IPS DF 4.7 (cell line): ENCODE measurements at regions not wholly inside any gene's neighbourhood (a gene's known extent, or its start where the extent isn't known, plus 50 kb on each side); places are given as distances from the start of the nearest gene placed in this dataset.
"Not testable (repeated sequence)": the region's sequence is repeated elsewhere in the genome, so short reads cannot be mapped to it uniquely, and the experiment has no call there.

ENCODE experiments used
- DNase-seq: peaks from one replicate; pipeline ENCODE4 v3.0.0-alpha.2; 2013; ENCODE audit warnings: low spot score; ENCODE audit errors: extremely low read depth

DNA sequence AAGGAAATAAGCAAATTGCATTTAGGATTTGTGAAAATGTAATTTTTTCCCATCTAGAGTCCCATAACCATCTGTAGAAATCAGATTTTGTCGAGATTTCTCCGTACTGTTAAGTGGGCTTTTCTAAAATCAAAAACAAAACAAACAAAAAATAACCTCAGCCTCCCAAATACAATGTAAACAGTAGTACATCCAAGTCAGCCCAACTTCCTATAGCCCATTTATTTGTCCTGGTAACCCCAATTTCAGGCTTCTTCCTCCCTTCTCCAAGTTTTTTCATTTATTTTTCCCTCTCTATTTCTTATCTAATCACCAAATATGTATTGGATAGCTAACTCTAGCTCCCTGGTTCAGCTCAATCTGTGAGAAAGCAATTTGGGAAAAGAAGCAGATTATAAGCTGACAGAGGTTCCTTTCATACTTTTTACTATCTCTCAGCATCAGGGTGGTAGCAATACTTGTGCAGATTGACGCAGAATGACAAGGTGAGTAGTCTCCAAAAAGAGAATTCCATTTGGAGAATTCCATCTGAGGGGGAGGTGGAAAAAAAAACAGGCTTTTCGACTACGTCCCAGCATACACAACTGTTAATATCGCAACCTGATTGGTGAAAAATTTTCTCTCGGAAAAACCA is 132.6 kb upstream of the BTN3A2 start:
- no peak for DNase-seq

DNA sequence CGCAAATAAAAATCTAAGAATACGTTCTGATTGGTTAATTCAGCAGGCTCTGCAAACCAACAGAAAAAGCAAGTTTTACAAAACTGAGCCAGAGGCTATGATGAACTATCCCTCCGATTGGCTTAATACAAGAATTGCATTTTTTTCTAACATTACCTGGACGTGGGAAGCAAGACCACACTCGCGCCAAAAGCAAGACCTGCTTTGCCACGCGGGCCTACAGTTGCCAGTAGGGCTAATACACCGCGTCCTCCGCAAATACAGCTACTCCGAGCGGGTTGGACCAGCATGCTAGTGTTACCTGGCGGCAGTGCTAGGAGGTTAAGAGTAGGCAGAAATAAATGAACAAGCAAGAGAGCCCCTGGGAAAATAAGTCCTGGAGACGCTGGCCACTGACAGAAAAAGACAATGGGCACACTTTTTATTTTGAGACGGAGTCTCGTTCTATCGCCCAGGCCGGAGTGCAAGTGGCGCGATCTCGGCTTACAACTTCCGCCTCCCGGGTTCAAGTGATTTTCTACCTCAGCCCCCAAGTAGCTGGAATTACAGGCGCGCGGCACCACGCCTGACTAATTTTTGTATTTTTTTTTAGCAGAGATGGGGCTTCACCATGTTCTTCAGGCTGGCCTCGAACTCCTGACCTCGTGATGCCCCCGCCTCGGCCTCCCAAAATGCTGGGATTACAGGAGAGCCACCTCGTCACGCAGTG is 131.9 kb upstream of the BTN3A2 start:
- no peak for DNase-seq

DNA sequence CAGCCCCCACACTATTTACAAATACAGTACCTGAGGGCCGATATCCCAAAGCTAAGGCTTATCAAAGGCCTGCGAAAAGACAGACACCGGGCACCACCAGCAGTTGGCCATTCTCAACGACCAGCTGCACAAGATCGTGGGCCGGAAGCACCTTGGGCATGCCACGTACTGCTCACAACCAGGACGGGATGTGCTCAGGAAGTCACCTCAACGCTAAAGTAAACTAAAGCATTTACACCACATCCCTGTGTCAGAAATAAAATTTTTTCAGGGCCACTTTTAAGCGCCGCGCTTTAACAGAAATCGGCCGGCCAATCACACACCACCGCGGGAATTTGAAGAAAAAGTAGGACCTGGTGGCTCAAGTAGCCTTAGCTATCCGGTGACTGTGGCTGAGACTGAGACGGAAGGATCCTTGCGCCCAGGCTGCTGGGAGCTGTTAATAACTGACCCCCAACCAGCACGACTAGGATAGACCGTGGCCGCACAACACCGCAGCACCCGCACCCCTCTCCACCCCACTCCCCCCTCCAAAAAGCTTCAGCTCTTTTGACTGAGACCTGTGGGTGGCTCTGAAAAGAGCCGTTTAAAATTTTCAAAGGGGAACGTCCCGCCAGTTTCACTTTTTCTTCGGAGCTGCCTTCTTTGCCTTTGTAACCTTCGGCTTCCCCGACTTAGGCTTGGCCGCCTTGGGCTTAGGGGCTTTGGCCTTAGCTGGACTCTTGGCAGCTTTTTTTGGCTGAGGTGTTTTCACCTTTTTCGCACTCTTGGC is 131.2 kb upstream of the BTN3A2 start:
- no peak for DNase-seq

DNA sequence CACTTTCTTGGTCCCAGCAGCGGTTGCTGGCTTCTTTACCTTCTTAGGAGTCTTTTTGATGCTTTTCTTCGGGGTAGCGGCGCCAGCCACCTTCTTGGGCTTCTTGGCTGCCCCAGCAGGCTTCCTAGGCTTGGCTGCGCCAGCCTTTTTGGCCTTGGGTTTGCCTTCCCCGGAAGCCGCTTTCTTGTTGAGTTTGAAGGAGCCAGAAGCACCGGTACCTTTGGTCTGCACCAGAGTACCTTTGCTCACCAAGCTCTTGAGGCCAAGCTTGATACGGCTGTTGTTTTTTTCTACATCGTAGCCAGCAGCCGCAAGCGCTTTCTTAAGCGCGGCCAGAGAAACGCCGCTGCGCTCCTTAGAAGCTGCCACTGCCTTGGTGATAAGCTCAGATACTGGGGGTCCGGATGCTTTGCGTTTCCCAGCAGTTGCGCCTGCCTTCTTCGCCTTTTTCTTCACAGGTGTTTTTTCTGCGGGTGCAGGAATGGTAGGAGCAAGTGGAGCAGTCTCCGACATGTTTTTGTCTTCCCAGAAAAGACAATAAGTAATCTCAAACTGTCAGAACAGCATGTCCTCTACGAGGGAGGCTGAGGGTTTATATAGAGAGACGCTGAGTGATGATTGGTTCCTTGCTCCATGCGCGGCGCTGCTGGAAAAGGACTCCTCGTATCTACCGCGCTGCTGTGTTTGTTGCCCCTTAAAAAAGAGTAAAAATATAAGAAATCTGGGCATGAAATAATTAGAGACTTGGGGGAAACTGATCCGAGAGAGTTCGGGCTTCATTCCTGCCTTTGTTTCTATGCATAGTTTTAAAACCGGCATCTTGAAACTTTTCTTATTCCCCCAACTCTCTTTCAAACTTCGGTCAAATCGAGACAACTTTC is 130.3 kb upstream of the BTN3A2 start:
- DNase-seq = no peak

DNA sequence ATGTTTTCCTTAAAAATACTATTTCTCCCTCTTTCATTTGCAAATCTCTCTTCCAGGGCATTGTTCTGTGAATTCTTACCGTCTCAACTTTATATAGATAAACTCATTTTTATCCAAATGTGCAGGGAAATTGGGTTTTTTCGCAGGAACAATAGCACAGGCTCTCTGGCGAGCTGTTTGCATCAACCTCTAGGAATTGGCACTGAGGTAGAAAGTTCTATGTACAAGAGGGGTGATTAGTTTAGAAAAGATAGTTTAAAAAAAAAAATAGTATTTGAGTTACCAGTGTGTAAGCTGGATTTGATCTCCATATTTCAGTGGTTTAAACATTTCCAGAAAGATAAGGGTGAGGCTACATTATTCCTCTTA is 129.7 kb upstream of the BTN3A2 start:
- no peak for DNase-seq

DNA sequence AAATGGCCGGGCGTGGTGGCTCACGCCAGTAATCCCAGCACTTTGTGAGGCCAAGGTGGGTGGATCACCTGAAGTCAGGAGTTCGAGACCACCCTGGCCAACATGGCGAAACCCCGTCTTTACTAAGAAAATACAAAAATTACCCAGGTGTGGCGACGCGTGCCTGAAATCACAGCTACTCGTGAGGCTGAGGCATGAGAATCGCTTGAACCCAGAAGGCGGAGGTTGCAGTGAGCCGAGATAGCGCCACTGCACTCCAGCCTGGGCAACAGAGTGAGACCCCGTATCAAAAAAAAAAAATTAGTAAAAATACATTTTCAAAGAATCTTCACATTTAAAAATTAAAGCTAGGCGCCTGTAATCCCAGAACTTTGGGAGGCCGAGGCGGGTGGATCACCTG is 125.6 kb upstream of the BTN3A2 start:
- not testable (repeated sequence) for DNase-seq

DNA sequence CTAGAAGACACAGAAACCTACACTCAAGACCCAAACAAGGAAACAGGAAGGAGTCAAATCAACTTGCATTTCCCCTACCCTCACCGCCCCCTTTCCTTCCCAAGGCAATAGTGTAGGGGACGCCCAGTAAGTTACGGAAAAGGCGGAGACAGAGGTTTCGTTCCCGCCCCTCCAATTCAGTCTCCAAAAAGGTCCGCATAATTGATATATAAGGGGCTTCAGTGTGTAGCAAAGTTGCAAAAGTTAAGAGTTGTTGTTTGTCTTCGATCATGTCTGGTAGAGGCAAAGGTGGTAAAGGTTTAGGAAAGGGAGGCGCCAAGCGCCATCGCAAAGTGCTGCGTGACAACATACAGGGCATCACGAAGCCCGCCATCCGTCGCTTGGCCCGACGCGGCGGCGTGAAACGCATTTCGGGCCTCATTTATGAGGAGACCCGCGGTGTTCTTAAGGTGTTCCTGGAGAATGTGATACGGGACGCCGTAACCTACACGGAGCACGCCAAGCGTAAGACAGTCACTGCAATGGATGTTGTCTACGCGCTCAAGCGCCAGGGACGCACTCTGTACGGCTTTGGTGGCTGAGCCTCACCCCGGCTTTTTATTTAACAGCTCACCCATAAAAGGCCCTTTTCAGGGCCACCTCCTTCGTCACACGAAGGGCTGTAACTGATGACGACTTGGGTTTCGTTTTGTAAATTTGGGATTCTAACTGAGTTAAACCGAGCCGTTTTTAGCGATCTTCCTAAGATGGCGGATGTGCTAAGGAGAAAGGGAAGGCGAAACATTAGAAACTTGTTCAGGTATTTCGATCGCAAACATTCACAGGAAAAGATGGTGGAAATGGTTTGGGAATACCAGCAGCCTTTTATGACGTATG is 124.6 kb upstream of the BTN3A2 start:
- no peak for DNase-seq

DNA sequence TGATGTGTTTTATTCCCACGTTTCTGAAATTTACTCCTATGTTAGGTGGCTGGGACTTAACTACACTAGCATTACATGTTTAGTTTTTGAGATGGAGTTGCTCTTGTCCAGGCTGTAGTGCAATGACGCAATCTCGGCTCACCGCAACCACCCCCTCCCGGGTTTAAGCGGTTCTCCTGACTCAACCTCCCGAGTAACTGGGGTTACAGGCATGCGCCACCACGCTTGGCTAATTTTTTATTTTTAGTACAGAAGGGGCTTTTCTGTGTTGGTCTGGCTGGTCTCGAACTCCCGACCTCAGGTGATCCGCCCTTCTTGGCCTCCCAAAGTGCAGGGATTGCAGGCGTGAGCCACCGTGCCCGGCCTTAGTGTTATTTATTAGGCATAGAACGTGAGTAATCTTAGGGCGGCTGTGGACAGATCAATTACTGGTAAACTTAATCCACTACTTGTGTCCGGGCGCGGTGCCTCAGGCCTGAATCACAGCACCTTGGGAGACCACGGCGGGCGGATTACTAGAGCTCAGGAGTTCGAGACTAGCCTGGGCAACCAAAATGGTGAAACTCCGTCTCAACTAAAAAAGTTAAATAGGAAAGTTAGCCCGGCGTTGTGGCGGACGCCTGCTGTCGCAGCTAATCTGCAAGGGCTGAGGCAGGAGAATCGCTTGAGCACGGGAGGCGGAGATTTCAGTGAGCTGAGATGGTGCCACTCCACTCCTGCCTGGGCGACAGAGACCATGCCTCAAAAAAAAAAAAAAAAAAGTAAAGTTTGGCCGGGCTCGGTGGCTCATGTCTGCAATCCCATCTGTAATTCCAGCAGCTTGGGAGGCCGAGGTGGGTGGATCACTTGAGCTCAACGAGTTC is 123.7 kb upstream of the BTN3A2 start:
- no peak for DNase-seq

DNA sequence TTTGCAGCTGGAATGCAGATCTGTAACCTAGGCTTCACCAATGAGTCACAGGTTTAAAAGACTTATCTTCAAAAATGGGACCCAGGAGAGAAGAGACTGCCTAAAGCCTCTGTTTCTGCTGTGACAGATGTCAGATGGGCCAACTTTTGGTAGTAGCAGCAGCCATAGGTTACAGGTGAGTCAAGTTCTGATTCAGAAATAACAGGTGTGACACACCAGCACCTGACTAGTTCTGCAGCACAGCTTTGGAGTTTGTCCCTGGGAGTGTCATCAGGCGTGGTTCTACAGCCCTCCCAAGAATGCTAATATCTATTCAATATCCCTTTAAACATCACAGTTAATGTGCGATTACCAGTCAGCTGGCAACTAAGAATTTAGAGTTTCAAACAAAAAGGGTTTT is 121.9 kb upstream of the BTN3A2 start:
- DNase-seq = no peak

DNA sequence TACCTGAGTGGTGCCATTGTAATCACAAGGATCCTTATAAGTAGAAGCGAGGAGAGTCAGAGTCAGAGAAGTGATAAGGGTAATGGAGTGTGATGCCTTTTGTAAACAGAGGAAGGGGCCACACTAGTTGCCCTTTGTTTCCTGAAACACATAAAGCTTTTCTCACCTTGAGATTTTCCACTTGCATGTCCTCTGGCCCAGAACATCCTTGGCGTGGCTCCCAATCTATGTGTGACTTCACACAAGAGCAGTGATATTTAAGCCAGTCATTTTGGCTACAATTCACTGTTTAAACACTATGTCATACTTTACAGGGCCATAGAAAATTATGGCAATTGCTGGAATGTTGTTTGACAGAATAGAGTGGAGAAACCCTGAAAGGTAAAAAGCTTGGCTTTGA is 121.2 kb upstream of the BTN3A2 start:
- no peak for DNase-seq

DNA sequence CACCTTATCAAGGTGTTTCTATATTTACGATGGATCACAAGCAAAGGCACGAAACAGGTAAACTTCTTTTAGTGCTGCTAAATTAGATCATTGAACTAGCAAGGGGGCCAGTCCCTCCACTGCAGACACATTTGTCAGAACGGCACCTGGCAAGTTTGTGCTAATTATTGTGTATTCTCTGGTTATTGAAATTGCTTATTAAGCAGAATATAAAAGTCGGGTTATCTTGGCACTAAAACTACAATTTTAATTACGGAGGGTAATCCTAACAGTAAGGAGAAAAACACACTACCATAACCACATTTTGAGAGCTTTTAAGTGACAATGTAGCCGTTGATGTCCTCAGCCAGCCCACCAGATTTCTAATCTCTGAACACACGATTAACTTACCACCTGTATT is 118.9 kb upstream of the BTN3A2 start:
- DNase-seq = no peak

DNA sequence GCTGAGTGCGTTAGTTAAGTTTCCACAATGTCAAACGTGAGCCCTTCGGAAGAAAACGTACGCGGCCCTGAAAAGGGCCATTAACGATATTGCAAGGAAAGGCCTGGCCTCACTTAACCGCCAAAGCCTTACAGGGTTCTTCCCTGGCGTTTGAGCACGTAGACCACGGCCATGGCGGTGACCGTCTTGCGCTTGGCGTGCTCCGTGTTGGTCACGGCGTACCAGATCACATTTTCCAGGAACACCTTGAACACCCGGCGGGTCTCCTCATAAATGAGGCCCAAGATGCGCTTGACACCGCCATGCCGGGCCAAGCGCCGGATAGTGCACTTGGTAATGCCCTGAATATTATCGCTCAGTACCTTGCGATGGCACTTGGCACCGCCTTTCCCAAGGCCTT is 118.4 kb upstream of the BTN3A2 start:
- DNase-seq = no peak

DNA sequence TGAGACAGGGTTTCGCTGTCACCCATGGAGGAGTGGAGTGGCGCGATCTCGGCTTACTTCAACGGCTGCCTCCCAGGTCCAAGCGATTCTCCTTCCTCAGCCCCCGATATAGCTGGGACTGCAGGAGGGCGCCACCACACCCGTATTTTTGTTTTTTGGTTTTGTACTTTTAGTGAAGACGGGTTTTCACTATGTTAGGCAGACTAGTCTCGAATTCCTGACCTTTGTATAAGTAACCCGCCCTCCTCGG is 115.4 kb upstream of the BTN3A2 start:
- DNase-seq = no peak

DNA sequence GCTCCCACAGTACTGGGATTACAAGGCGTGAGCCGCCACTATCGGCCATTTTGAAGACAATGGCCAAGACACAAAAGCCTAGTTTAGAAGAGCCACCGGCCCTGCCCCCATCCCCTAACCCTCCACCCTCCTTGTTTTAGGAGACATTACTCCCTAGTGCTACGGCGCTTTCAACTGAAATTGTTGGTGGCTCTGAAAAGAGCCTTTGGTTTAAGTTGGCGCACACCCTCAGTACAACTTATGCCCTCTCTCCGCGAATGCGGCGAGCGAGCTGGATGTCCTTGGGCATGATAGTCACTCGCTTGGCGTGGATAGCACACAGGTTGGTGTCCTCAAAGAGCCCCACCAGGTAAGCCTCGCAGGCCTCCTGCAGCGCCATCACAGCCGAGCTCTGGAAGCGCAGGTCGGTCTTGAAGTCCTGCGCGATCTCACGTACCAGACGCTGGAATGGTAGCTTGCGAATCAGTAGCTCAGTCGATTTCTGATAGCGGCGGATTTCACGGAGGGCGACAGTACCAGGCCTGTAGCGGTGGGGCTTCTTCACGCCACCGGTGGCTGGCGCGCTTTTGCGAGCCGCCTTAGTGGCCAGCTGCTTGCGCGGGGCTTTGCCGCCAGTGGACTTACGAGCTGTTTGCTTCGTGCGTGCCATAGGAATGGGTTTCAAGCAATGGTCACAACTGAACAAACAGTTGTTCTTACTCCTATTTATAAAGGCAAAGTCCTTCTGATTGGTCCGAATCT is 114.9 kb upstream of the BTN3A2 start:
- no peak for DNase-seq

DNA sequence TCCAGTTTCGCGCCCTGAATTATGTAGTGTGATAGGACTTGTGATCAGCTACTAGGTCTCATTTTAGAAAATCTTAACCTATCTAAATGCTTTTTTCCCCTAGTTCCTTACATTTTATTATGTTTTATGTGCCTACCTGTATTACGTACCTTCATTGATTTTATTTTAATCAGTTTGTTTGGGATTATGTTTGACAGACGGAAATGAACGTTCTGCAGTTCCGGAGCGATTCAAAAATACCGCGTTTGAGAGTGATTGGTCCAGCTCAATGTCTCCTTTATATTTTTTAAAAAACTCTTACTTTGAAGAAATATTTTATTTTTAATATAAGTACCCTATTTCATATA is 114.3 kb upstream of the BTN3A2 start:
- no peak for DNase-seq

DNA sequence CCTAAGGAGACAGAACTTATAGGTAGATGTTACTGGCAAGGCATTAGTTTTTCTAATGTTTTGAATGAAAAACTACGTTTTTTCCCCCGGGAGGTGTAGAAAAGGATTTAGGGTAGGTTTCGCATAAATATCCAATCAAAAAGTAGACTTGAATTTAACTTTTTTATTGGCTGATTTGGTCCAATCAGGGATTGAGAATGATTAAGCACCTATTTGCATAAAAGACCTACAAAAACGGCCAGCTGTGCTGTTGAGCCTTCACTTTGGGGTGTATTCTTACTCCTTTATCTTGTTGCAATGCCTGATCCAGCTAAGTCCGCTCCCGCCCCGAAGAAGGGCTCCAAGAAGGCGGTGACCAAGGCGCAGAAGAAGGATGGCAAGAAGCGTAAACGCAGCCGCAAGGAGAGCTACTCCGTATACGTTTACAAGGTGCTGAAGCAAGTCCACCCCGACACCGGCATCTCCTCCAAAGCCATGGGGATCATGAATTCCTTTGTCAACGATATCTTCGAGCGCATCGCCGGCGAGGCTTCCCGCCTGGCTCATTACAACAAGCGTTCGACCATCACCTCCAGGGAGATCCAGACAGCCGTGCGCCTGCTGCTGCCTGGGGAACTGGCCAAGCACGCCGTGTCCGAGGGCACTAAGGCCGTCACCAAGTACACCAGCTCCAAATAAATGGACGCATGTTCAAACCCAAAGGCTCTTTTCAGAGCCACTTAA is 113.5 kb upstream of the BTN3A2 start:
- no peak for DNase-seq

DNA sequence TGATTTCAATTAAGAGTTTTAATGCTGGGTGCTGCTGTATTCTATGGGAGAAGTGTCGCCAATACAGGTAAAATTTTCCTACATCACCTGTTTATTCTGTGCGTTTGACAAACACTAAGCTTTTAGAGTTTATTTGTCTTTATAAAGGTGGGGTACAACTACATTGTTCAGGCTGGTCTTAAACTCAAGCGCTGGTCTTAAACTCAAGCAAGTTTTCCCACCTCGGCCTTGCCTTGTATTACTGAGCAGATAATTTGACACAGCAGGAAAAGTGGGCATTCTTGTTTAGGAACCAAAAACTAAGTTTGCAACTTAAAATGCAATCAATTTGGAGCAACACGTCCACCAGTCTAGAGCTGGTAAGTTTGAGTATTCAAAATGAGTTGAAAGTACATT is 112.9 kb upstream of the BTN3A2 start:
- no peak for DNase-seq

DNA sequence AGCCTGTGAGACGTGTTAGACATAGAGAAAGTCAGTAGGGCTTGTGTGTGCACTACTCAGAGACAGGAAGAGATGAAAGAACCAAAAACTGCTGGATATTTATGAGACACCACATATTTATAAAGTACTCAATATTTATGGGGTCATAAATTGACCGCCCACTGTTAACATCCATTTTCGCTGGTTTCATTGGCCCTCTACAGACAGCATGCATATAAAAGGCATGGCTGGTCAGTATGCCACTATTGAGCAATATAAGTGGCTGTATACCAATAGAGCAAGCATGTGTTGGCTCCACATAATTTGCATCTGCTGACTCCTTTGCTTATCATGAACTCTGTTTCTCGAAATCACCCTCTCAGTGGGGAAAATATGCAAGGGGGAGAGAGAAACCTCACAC is 110.3 kb upstream of the BTN3A2 start:
- no peak for DNase-seq

DNA sequence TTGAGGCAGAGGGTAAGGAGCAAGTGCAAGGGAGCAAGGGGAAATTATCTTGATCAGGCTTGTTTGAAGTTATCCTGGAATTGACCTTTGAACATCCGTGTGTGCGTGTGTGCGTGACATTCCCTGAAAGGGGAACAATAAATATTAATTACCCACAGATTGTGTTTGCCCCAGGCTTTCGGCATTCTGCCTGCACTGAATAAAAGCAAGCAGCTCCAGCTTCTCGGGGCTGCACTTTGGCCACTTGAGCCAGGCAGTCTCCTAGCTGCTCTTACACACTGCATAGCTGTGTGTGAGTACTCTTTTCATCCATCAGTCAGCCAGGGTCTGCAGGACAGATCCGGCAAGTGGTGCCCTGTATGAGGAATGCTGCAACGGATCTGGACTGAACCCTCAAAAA is 107.7 kb upstream of the BTN3A2 start:
- no peak for DNase-seq
